GM18951 (cell line): ENCODE measurements at regions not wholly inside any gene's neighbourhood (a gene's known extent, or its start where the extent isn't known, plus 50 kb on each side); places are given as distances from the start of the nearest gene placed in this dataset.
"Not testable (repeated sequence)": the region's sequence is repeated elsewhere in the genome, so short reads cannot be mapped to it uniquely, and the experiment has no call there.

ENCODE experiments used
- POLR2A ChIP-seq: IDR thresholded peaks from 4 replicates; pipeline ENCODE4 v1.6.1; 2011; ENCODE audit warnings: mild to moderate bottlenecking; ENCODE audit not compliant: insufficient read length, insufficient read depth; ENCODE audit errors: extremely low read depth
- in situ Hi-C: fragments of 300-500 bp; cut with MboI; formaldehyde crosslinking; loops from one replicate; pipeline ENCODE4 v1.12.0; 2022; ENCODE audit warnings: low sequenced_read_pairs, mixed read lengths, inconsistent platforms; ENCODE audit not compliant: unreplicated experiment

- TF ChIP-seq POLR2A, result no peak
- in situ Hi-C loops, result no loop called here
These were observed 152.0 kb upstream of the NRBF2 start for GRCh38 chr10:62981096-62981495.

- no peak for TF ChIP-seq POLR2A
- in situ Hi-C loops, result no loop called here
These were observed 152.4 kb upstream of the NRBF2 start for GRCh38 chr10:62980687-62981086.

GRCh38 chr10:62979921-62980320 is 153.2 kb upstream of the NRBF2 start:
- TF ChIP-seq POLR2A, result no peak
- in situ Hi-C loops, result no loop called here

DNA sequence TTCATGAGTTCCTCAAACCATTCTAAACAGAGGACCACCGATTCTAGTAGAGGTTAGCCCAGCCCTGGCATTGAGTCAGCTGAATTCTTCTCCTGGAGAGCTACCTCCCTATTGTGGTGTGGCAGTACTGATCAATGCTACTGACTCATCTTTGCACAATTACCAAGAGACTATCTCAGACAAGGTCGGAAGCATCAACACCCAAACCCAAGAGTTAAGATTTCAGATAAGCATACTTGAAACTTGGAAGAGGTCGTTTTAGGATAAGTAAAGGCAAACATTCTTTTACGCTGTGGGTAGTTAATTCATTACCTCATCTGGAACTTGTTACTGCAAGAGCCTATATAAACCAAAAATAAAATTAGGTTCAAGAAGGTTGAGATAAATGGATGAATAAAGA is 154.6 kb upstream of the NRBF2 start:
- in situ Hi-C loops, result no loop called here
- no peak for TF ChIP-seq POLR2A

DNA sequence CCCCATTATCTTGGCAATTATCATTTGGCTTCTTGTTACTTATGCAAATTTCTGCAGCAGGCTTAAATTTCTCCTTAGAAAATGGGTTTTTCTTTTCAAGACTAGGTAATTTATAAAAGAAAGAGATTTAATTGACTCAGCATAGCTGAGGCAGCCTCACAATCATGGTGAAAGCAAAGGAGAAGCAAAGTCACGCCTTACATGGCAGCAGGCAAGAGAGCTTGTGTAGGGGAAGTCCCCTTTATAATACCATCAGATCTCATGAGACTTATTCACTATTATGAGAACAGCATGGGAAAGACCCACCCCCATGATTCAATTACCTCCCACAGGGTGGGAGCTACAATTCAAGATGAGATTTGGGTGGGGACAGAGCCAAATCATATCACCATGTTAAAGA is 158.3 kb upstream of the NRBF2 start:
- in situ Hi-C loops, result not testable (repeated sequence)

DNA sequence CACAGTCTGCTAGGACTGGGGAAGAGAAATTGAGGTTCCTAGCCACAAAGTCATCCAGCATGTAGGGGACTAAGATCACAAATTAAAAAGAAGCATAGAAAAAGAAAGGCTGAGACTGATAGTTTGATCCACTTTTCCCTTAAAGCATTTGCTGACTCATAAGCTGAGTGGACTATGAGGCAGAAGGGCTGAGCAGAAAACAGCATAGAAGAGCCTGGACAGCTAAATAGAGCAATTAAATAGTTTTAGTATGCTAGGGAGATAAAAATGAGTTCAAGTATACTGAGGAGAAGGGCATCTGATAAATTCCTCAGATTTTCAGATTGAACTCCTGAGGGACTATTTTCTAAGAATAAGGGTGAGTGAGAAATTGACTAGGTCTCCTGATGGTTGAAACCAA is 155.9 kb upstream of the EGR2 start:
- no peak for TF ChIP-seq POLR2A
- in situ Hi-C loops, result no loop called here

- in situ Hi-C loops, result no loop called here
These were observed 147.9 kb upstream of the EGR2 start for GRCh38 chr10:62964026-62964425.

DNA sequence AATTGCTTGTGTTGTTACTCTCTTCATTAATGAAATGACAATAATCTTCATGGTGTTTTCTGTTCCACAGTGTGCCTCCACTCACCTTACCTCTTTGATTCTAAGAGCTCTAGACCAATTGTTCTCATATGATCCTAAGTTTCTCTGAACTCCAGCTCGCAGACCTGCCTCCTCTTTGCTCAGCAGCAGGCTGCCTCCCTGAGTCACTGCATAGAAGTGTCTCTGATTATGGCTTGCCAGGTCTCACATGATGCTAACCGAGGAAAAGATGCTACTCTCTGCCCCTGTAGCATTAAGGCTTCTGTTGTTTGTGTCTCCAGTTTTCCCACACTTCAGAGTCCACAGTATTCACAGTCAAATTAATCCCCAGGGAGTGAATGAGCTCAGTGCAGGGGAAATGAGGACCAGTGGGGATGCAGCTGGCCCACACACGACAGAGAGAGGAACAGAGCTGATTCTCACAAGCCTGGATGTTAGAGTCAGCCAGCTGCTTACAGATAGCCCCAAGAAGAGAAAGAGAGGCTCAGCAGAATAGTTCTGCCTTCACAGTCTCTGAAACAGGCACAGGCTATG is 145.9 kb upstream of the EGR2 start:
- TF ChIP-seq POLR2A, result no peak
- in situ Hi-C loops, result no loop called here

More at GRCh38 chr10:62964026-62964425, 147.9 kb upstream of the EGR2 start:
- TF ChIP-seq POLR2A, result no peak

DNA sequence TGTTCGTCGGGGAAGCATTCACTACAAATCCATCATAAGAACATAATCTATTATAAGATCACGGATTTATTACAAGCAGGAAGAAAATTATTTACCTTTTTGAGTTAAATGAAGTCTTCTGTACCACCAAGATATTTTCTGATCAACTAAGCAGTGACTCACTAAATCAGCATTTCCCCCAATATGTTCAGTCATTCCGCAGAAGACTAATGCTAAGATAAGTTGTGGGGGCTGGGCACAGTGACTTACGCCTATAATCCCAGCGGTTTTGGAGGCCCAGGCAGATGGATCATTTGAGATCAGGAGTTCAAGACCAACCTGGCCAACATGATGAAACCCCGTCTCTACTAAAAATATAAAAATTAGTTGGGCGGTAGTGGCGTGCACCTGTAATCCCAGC is 144.2 kb upstream of the EGR2 start:
- no peak for TF ChIP-seq POLR2A

GRCh38 chr10:62959553-62959952 is 143.4 kb upstream of the EGR2 start:
- TF ChIP-seq POLR2A, result no peak
- in situ Hi-C loops, result no loop called here

More for the DNA sequence above, 144.2 kb upstream of the EGR2 start:
- in situ Hi-C loops, result no loop called here

- in situ Hi-C loops, result no loop called here
- TF ChIP-seq POLR2A, result no peak
These were observed 142.8 kb upstream of the EGR2 start for GRCh38 chr10:62958980-62959379.

DNA sequence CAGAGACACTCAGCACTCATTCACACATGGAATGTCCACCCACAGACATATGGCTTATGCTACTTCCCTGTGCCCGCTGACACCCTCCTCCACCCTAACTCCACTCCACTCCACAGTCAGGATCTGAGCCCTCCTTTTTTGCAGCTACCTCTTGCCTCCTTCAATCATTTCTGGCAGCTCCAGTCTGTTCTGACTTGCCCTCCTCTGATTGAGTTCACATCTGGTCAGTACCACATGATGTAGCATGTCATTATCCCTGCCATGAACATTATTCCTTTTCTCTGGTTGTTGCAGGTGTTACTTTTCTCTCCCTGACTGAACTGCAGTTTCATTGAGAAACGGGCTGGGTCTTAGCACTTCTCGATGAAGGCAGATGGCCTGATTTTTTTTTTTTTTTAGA is 130.1 kb upstream of the EGR2 start:
- no peak for TF ChIP-seq POLR2A
- in situ Hi-C loops, result no loop called here

- no peak for TF ChIP-seq POLR2A
- in situ Hi-C loops, result no loop called here
These were observed 123.5 kb upstream of the EGR2 start for GRCh38 chr10:62939698-62940097.

DNA sequence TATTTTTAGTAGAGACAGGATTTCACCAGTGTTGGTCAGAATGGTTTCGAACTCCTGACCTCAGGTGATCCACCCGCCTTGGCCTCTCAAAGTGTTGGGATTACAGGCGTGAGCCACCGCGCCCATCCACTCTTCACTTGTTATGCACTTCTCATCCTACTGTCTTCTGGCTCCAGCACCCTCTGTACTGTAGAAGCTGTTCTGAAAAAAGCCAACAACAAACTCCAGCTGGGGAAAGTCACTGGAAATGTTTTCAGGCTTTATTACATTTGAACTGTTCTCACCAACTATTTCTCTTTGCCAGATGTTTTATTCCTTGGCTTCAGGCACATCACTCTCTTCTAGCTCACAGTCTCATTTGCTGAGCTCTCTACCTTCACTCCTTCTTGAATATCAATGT is 122.5 kb upstream of the EGR2 start:
- TF ChIP-seq POLR2A, result no peak
- in situ Hi-C loops, result no loop called here

DNA sequence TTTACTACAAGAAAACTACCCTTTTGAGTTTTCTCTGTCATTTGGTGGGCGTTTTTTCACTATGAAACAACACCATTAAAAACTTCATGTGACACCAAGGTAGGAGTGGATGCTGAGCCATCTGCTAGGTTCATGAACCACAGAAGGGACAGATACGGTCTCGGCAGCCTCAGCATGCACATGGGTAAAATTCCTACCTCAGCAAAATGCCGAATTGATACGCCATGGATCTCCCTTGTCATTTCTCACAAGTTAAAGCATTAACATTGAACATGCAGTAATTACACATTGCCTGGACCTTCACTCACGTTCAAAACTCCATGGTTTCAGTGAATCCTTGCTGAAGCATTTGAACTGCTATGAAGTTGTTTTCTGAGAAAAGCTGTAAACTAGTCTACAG is 121.5 kb upstream of the EGR2 start:
- TF ChIP-seq POLR2A, result no peak
- in situ Hi-C loops, result no loop called here
